Heart left ventricle (tissue), 16 donors: ENCODE measurements at regions not wholly inside any gene's neighbourhood (a gene's known extent, or its start where the extent isn't known, plus 50 kb on each side); places are given as distances from the start of the nearest gene placed in this dataset.
"Not testable (repeated sequence)": the region's sequence is repeated elsewhere in the genome, so short reads cannot be mapped to it uniquely, and the experiment has no call there.

Experiments used
- ATAC-seq, 4 donors: fragments of 200-7000 bp; cut with Tn5 transposase; one replicate each; pipeline ENCODE4 v1.9.1; 2020 to 2022; ENCODE audit warnings: moderate library complexity in 4 of 4, mild to moderate bottlenecking in 3 of 4, moderate number of reproducible peaks in 1 of 4
- DNase-seq, 5 donors: peaks; one replicate each; pipeline ENCODE4 v3.0.0-alpha.2; 2020
- H3K27ac ChIP-seq, 12 donors: fragments of 200-600 bp; sonication (generic) in 4 of 12; one replicate each; pipeline versions ENCODE4 v1.5.0 to v1.8.0; 2016 to 2022; ENCODE audit warnings: mild to moderate bottlenecking in 2 of 12
- H3K27me3 ChIP-seq, 9 donors: fragments of 200-600 bp; sonication (generic) in 2 of 9; one replicate each; pipeline versions ENCODE4 v1.5.1 to v1.8.0; 2016 to 2022; ENCODE audit warnings: mild to moderate bottlenecking in 3 of 9
- H3K36me3 ChIP-seq, 9 donors: fragments of 200-600 bp; sonication (generic) in 2 of 9; one replicate each; pipeline versions ENCODE4 v1.5.0 to v1.8.0; 2018 to 2022; ENCODE audit warnings: mild to moderate bottlenecking in 2 of 9
- H3K4me1 ChIP-seq, 12 donors: fragments of 200-600 bp; sonication (generic) in 4 of 12; one replicate each; pipeline versions ENCODE4 v1.5.0 to v1.8.0; 2016 to 2022; ENCODE audit warnings: mild to moderate bottlenecking in 3 of 12
- H3K4me3 ChIP-seq, 12 donors: fragments of 200-600 bp; sonication (generic) in 4 of 12; one replicate each; pipeline versions ENCODE4 v1.5.0 to v1.8.0; 2017 to 2022; ENCODE audit warnings: mild to moderate bottlenecking in 9 of 12, moderate library complexity in 4 of 12
- H3K9me3 ChIP-seq, 12 donors: fragments of 200-600 bp; sonication (generic) in 4 of 12; one replicate each; pipeline versions ENCODE4 v1.5.0 to v1.8.0; 2016 to 2022; ENCODE audit warnings: mild to moderate bottlenecking in 1 of 12
- POLR2A ChIP-seq, 2 donors: fragments of 450-650 bp; IDR thresholded peaks; one replicate each; pipeline ENCODE4 v1.6.1; 2017; ENCODE audit warnings: antibody characterized with exemption in 2 of 2, mild to moderate bottlenecking in 2 of 2, moderate library complexity in 2 of 2
- WGBS, 4 donors: extraction: QIAGEN DNeasy Blood & Tissue Kit in 2 of 4; methylation state at CpG; one replicate each; pipeline versions ENCODE4 v1.1.5 to v1.1.7; 2013 to 2018; 5-methylcytosine and 5-hydroxymethylcytosine counted together
- intact Hi-C, 10 donors: fragments of 100-400 bp; cut with DNase I; formaldehyde crosslinking; loops; one replicate each; pipeline versions ENCODE4 v1.11.1 to v1.14.2; 2022
- TF ChIP-seq, protein P1 (sequence below), 12 donors: fragments of 200-600 bp; sonication (generic) in 4 of 12; IDR thresholded peaks; one replicate each; pipeline versions ENCODE4 v1.5.0 to v1.8.0; 2018 to 2022; ENCODE audit warnings: antibody characterized with exemption in 12 of 12, mild to moderate bottlenecking in 5 of 12
- donor health status: ischemic (EF 13 %, LVEDD 7.1; RV severe dilation, severe dysfunction).
- donor health status: healthy with polysubstance abuse.
- donor health status: DM: no; HTN: yes; CAD: no.
- donor health status: DM: no; HTN: no; CAD: no.
- donor health status: ischemic (EF 25% LVEDD 6.9; RV normal size, moderate dysfunction).
- donor health status: ischemic (EF 25% LVEDD 5.7; RV mildly dilated, moderate dysfunction).
- donor health status: healthy.
- donor health status: DM: yes; HTN: yes; CAD: no.
- donor health status: ischemic (EF 35%, LVEDD 5.7; RV mildly dilated, moderate dysfunction).
- donor health status: nonischemic (EF 11% LVEDD 7.7; RV severe dilation, severe dysfunction).
- donor health status: DM: yes; HTN: yes; CAD: no.
- donor health status: PGD.
- donor health status: ischemic (EF 29% LVEDD 5.4; RV normal size, mild dysfunction).
- donor health status: nonischemic (EF 23%, LVEDD 6.1; RV moderate dilation, normal function).

- intact Hi-C loops = loop anchor here in 1 of 10 donors (10.0 kb wide), 1 partner anchor 98 kb away; no protein-coding TSS in a partner anchor
- H3K27ac ChIP-seq = peak overlapping the region in 4 of 12 donors; percentile 10 to 44 (median 30)
- H3K4me1 ChIP-seq = no peaks in the 10 kb centered on the region
- H3K9me3 ChIP-seq = no peaks in the 10 kb centered on the region
- no peak for DNase-seq
- ATAC-seq = no peak
- H3K27me3 ChIP-seq = no peaks in the 10 kb centered on the region
- no peak for TF ChIP-seq POLR2A (IDR thresholded peaks at IDR 0.05)
- TF ChIP-seq, protein P1, sequence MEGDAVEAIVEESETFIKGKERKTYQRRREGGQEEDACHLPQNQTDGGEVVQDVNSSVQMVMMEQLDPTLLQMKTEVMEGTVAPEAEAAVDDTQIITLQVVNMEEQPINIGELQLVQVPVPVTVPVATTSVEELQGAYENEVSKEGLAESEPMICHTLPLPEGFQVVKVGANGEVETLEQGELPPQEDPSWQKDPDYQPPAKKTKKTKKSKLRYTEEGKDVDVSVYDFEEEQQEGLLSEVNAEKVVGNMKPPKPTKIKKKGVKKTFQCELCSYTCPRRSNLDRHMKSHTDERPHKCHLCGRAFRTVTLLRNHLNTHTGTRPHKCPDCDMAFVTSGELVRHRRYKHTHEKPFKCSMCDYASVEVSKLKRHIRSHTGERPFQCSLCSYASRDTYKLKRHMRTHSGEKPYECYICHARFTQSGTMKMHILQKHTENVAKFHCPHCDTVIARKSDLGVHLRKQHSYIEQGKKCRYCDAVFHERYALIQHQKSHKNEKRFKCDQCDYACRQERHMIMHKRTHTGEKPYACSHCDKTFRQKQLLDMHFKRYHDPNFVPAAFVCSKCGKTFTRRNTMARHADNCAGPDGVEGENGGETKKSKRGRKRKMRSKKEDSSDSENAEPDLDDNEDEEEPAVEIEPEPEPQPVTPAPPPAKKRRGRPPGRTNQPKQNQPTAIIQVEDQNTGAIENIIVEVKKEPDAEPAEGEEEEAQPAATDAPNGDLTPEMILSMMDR (IDR thresholded peaks at IDR 0.05) = no peak
- no peaks in the 10 kb centered on the region for H3K36me3 ChIP-seq
- H3K4me3 ChIP-seq = no peak overlapping the region
- 64 to 79% (median 66%) methylated on average over 4 of the region's 4 CpGs for WGBS, 4 donors
Measured at GRCh38 chr1:215406927-215407326, 160.2 kb upstream of the KCTD3 start.

GRCh38 chr1:215407575-215407974, 159.5 kb upstream of the KCTD3 start:
- Histone ChIP-seq H3K4me3 (no peak overlapping the region), H3K9me3 (no peaks in the 10 kb centered on the region), H3K4me1 (no peaks in the 10 kb centered on the region), H3K36me3 (no peaks in the 10 kb centered on the region), H3K27ac (peak overlapping the region in 4 of 12 donors; percentile 10 to 44 (median 30)), H3K27me3 (no peaks in the 10 kb centered on the region)
- no peak for TF ChIP-seq POLR2A (IDR thresholded peaks at IDR 0.05)
- TF ChIP-seq, protein P1 (IDR thresholded peaks at IDR 0.05) = no peak
- DNase-seq (no peak), ATAC-seq (no peak)
- WGBS, 4 donors = 36 to 42% (median 40%) methylated on average over 2 of the region's 2 CpGs
- intact Hi-C loops = loop anchor here in 1 of 10 donors (10.0 kb wide), 1 partner anchor 97 kb away; no protein-coding TSS in a partner anchor

- H3K27ac ChIP-seq, H3K4me3 ChIP-seq, ATAC-seq, DNase-seq, H3K27me3 ChIP-seq, H3K4me1 ChIP-seq, H3K9me3 ChIP-seq, H3K36me3 ChIP-seq: not testable (repeated sequence)
- intact Hi-C loops = loop anchor here in 1 of 10 donors (10.0 kb wide), 1 partner anchor 95 kb away; no protein-coding TSS in a partner anchor
- 94 to 97% (median 96%) methylated on average over 4 of the region's 4 CpGs for WGBS, 4 donors
Measured at GRCh38 chr1:215409546-215409945, 157.6 kb upstream of the KCTD3 start.

- H3K9me3 ChIP-seq, H3K27me3 ChIP-seq, H3K27ac ChIP-seq, DNase-seq, H3K4me1 ChIP-seq, H3K36me3 ChIP-seq, H3K4me3 ChIP-seq, intact Hi-C loops, ATAC-seq: not testable (repeated sequence)
- 93 to 96% (median 94%) methylated on average over 5 of the region's 5 CpGs for WGBS, 4 donors
Measured at GRCh38 chr1:215415521-215415920, 151.6 kb upstream of the KCTD3 start.

DNA sequence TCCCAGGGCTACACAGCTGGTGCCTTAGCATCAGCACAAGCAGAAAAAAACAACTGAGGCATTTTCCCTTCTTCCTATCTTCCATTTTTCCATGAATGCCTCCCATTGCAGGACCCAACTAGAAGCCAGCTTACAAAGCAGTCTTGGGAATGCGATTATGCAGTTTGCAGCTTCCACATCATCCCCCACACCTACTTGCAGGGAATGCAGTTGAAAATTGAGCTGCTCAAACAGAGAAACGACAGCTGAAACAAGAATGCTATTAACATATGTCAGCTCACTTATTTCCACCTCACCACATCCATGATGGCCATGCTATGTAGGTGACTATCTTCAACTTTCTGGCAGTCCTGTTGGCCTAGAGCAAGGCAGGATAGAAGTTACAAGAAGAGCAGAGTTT, 150.6 kb upstream of the KCTD3 start:
- no peak overlapping the region for H3K4me3 ChIP-seq
- H3K9me3 ChIP-seq = no peaks in the 10 kb centered on the region
- no peak for TF ChIP-seq POLR2A (IDR thresholded peaks at IDR 0.05)
- TF ChIP-seq, protein P1 (IDR thresholded peaks at IDR 0.05) = no peak
- DNase-seq (no peak), ATAC-seq (no peak)
- H3K36me3 ChIP-seq = no peaks in the 10 kb centered on the region
- H3K27ac ChIP-seq = no peak overlapping the region
- H3K27me3 ChIP-seq = no peaks in the 10 kb centered on the region
- no peaks in the 10 kb centered on the region for H3K4me1 ChIP-seq
- 52 to 64% (median 60%) methylated on average over 2 of the region's 2 CpGs for WGBS, 4 donors
- intact Hi-C loops = no loop called here
